Adipocyte (in vitro differentiated cells): ENCODE measurements at regions not wholly inside any gene's neighbourhood (a gene's known extent, or its start where the extent isn't known, plus 50 kb on each side); places are given as distances from the start of the nearest gene placed in this dataset.
A peak's percentile ranks its signal among the peaks of the same experiment; 100 is the strongest.
"Not testable (repeated sequence)": the region's sequence is repeated elsewhere in the genome, so short reads cannot be mapped to it uniquely, and the experiment has no call there.

Experiments used
- DNase-seq: peaks from one replicate; pipeline ENCODE4 v3.0.0-alpha.2; 2015; ENCODE audit warnings: low read depth
- H3K27me3 ChIP-seq: replicated peaks from 2 replicates; pipeline ENCODE4 v1.7.0; 2013; ENCODE audit warnings: mild to moderate bottlenecking, low read length, moderate library complexity; ENCODE audit not compliant: control insufficient read depth, insufficient read depth
- H3K36me3 ChIP-seq: 2 replicates; pipeline ENCODE4 v1.7.0; 2013; ENCODE audit warnings: low read length, mild to moderate bottlenecking, moderate library complexity; ENCODE audit not compliant: control insufficient read depth, insufficient read depth, severe bottlenecking
- H3K4me1 ChIP-seq: 2 replicates; pipeline ENCODE4 v1.7.0; 2013; ENCODE audit warnings: mild to moderate bottlenecking, low read length, moderate library complexity; ENCODE audit not compliant: control insufficient read depth, insufficient read depth
- H3K4me3 ChIP-seq: 2 replicates; pipeline ENCODE4 v1.7.0; 2013; ENCODE audit warnings: mild to moderate bottlenecking, low read length, moderate library complexity
- H3K9ac ChIP-seq: 2 replicates; pipeline ENCODE4 v1.7.0; 2013; ENCODE audit warnings: mild to moderate bottlenecking, low read length, moderate library complexity
- H3K9me3 ChIP-seq: 2 replicates; pipeline ENCODE4 v1.7.0; 2013; ENCODE audit warnings: mild to moderate bottlenecking, low read length, moderate library complexity; ENCODE audit not compliant: control insufficient read depth

- Histone ChIP-seq H3K4me3 (no peak overlapping the region), H3K9ac (no peak overlapping the region), H3K9me3 (no peaks in the 10 kb centered on the region), H3K36me3 (no peaks in the 10 kb centered on the region), H3K4me1 (no peaks in the 10 kb centered on the region), H3K27me3 (no peaks in the 10 kb centered on the region)
- DNase-seq, result no peak
Measured at GRCh38 chr16:47817048-47817447, 338.7 kb downstream of the ABCC12 start.

- Histone ChIP-seq H3K9me3 (no peaks in the 10 kb centered on the region), H3K36me3 (no peaks in the 10 kb centered on the region), H3K27me3 (no peaks in the 10 kb centered on the region), H3K4me1 (no peaks in the 10 kb centered on the region), H3K4me3 (no peak overlapping the region), H3K9ac (no peak overlapping the region)
- no peak for DNase-seq
Measured at GRCh38 chr16:47816511-47816910, 339.3 kb downstream of the ABCC12 start.

- H3K9me3 ChIP-seq, result no peaks in the 10 kb centered on the region
- no peak overlapping the region for H3K4me3 ChIP-seq
- no peaks in the 10 kb centered on the region for H3K36me3 ChIP-seq
- no peaks in the 10 kb centered on the region for H3K4me1 ChIP-seq
- H3K9ac ChIP-seq, result no peak overlapping the region
- DNase-seq, result no peak
- H3K27me3 ChIP-seq, result no peaks in the 10 kb centered on the region
Measured at GRCh38 chr16:47815655-47816054, 340.1 kb downstream of the ABCC12 start.

GRCh38 chr16:47811758-47812157 lies 344.0 kb downstream of the ABCC12 start:
- not testable (repeated sequence) for H3K9ac ChIP-seq, H3K27me3 ChIP-seq, H3K4me3 ChIP-seq, H3K4me1 ChIP-seq, H3K9me3 ChIP-seq, DNase-seq, H3K36me3 ChIP-seq

- Histone ChIP-seq H3K27me3 (no peaks in the 10 kb centered on the region), H3K4me1 (no peaks in the 10 kb centered on the region), H3K36me3 (no peaks in the 10 kb centered on the region), H3K9ac (no peak overlapping the region), H3K4me3 (no peak overlapping the region), H3K9me3 (no peaks in the 10 kb centered on the region)
- no peak for DNase-seq
Measured at GRCh38 chr16:47806309-47806847, 345.2 kb downstream of the PHKB start.

GRCh38 chr16:47787696-47788095 lies 326.6 kb downstream of the PHKB start:
- H3K27me3 ChIP-seq, result no peaks in the 10 kb centered on the region
- DNase-seq, result peak; percentile 42
- peaks cover 12% of the 10 kb centered on the region for H3K9me3 ChIP-seq
- H3K4me3 ChIP-seq, result no peak overlapping the region
- H3K9ac ChIP-seq, result no peak overlapping the region
- no peaks in the 10 kb centered on the region for H3K4me1 ChIP-seq
- H3K36me3 ChIP-seq, result no peaks in the 10 kb centered on the region

GRCh38 chr16:47781673-47782072 lies 320.5 kb downstream of the PHKB start:
- DNase-seq, result no peak
- H3K9me3 ChIP-seq, result no peaks in the 10 kb centered on the region
- H3K27me3 ChIP-seq, result no peaks in the 10 kb centered on the region

GRCh38 chr16:47780213-47780875 lies 319.2 kb downstream of the PHKB start:
- peak; percentile 6 for DNase-seq
- H3K27me3 ChIP-seq, result no peaks in the 10 kb centered on the region
- peak overlapping the region; percentile 73 for H3K4me3 ChIP-seq
- peaks cover 2% of the 10 kb centered on the region for H3K9me3 ChIP-seq
- peaks cover 8% of the 10 kb centered on the region for H3K4me1 ChIP-seq
- no peaks in the 10 kb centered on the region for H3K36me3 ChIP-seq
- no peak overlapping the region for H3K9ac ChIP-seq

More at GRCh38 chr16:47781673-47782072, 320.5 kb downstream of the PHKB start:
- Histone ChIP-seq H3K9ac (no peak overlapping the region), H3K36me3 (no peaks in the 10 kb centered on the region), H3K4me1 (peaks cover 8% of the 10 kb centered on the region), H3K4me3 (no peak overlapping the region)

- DNase-seq, result peak; percentile 48
- H3K27me3 ChIP-seq, result no peaks in the 10 kb centered on the region
- H3K4me3 ChIP-seq, result peak overlapping the region; percentile 73
- peaks cover 8% of the 10 kb centered on the region for H3K4me1 ChIP-seq
- H3K9ac ChIP-seq, result peak overlapping the region; percentile 20
- no peaks in the 10 kb centered on the region for H3K36me3 ChIP-seq
- peaks cover 2% of the 10 kb centered on the region for H3K9me3 ChIP-seq
Measured at GRCh38 chr16:47779201-47780016, 318.3 kb downstream of the PHKB start.

- no peak overlapping the region for H3K9ac ChIP-seq
- DNase-seq, result no peak
Measured at GRCh38 chr16:47778106-47778801, 317.1 kb downstream of the PHKB start.

GRCh38 chr16:47777220-47777619 lies 316.1 kb downstream of the PHKB start:
- DNase-seq, result peak; percentile 32
- no peaks in the 10 kb centered on the region for H3K36me3 ChIP-seq
- peaks cover 8% of the 10 kb centered on the region for H3K4me1 ChIP-seq

More at GRCh38 chr16:47778106-47778801, 317.1 kb downstream of the PHKB start:
- Histone ChIP-seq H3K9me3 (peaks cover 2% of the 10 kb centered on the region), H3K4me1 (peaks cover 8% of the 10 kb centered on the region), H3K4me3 (no peak overlapping the region), H3K27me3 (no peaks in the 10 kb centered on the region), H3K36me3 (no peaks in the 10 kb centered on the region)

More at GRCh38 chr16:47777220-47777619, 316.1 kb downstream of the PHKB start:
- Histone ChIP-seq H3K27me3 (no peaks in the 10 kb centered on the region), H3K9me3 (peaks cover 2% of the 10 kb centered on the region), H3K9ac (no peak overlapping the region), H3K4me3 (no peak overlapping the region)
